Tibial nerve (tissue), 4 donors: ENCODE measurements at regions not wholly inside any gene's neighbourhood (a gene's known extent, or its start where the extent isn't known, plus 50 kb on each side); places are given as distances from the start of the nearest gene placed in this dataset.

Experiments
- DNase-seq, 2 donors: peaks; one replicate each; pipeline ENCODE4 v3.0.0-alpha.2; 2019; ENCODE audit warnings: low spot score in 2 of 2
- H3K27ac ChIP-seq, 4 donors: fragments of 200-600 bp; sonication (generic) in 3 of 4; one replicate each; pipeline ENCODE4 v1.5.1; 2017 to 2019; ENCODE audit warnings: mild to moderate bottlenecking in 1 of 4
- H3K27me3 ChIP-seq, 2 donors: fragments of 200-600 bp; sonication (generic) in 1 of 2; one replicate each; pipeline versions ENCODE4 v1.5.1 to v1.6.0; 2017 to 2019
- H3K36me3 ChIP-seq, 3 donors: fragments of 200-600 bp; sonication (generic); one replicate each; pipeline ENCODE4 v1.5.1; 2018 to 2019
- H3K4me1 ChIP-seq, 4 donors: fragments of 200-600 bp; sonication (generic) in 3 of 4; one replicate each; pipeline ENCODE4 v1.5.1; 2017 to 2019
- H3K4me3 ChIP-seq, 4 donors: fragments of 200-600 bp; sonication (generic) in 3 of 4; one replicate each; pipeline ENCODE4 v1.5.1; 2017 to 2019; ENCODE audit warnings: mild to moderate bottlenecking in 1 of 4, moderate library complexity in 1 of 4
- H3K9me3 ChIP-seq, 4 donors: fragments of 200-600 bp; sonication (generic) in 3 of 4; one replicate each; pipeline ENCODE4 v1.5.1; 2017 to 2019
- CTCF ChIP-seq, 5 experiments: fragments of 200-600 bp in 3 of 5; fragments of 450-650 bp in 2 of 5; sonication (generic) in 3 of 5; IDR thresholded peaks; one replicate each; pipeline ENCODE4 v1.5.1; 2016 to 2019; ENCODE audit warnings: antibody characterized with exemption in 5 of 5, mild to moderate bottlenecking in 3 of 5, moderate library complexity in 2 of 5
- EP300 ChIP-seq, 2 donors: sonication (generic); formaldehyde crosslinking; IDR thresholded peaks; one replicate each; pipeline ENCODE4 v1.6.1; 2017; ENCODE audit warnings: antibody characterized with exemption in 2 of 2, mild to moderate bottlenecking in 1 of 2
- POLR2A ChIP-seq, 2 donors: fragments of 450-650 bp; IDR thresholded peaks; one replicate each; pipeline ENCODE4 v1.6.1; 2017; ENCODE audit warnings: antibody characterized with exemption in 2 of 2, mild to moderate bottlenecking in 2 of 2, moderate library complexity in 2 of 2
- whole genome bisulfite sequencing, 2 donors: methylation state at CpG; one replicate each; pipeline ENCODE4 v1.1.5; 2018; 5-methylcytosine and 5-hydroxymethylcytosine counted together

GRCh38 chr3:36312351-36312750 is 68.0 kb upstream of the STAC start:
- H3K4me3 ChIP-seq = no peak overlapping the region
- no peaks in the 10 kb centered on the region for H3K4me1 ChIP-seq
- no peak for DNase-seq
- no peak overlapping the region for H3K27ac ChIP-seq
- peaks cover 0 to 13% (median 4%) of the 10 kb centered on the region in 4 donors for H3K9me3 ChIP-seq
- H3K27me3 ChIP-seq = no peaks in the 10 kb centered on the region
- TF ChIP-seq CTCF (IDR thresholded peaks at IDR 0.05) = no peak
- TF ChIP-seq POLR2A (IDR thresholded peaks at IDR 0.05) = no peak
- no peaks in the 10 kb centered on the region for H3K36me3 ChIP-seq

GRCh38 chr3:36317915-36318314 is 62.4 kb upstream of the STAC start:
- DNase-seq = no peak
- WGBS, 2 donors = 53 to 63% methylated on average over 3 of the region's 3 CpGs
- no peaks in the 10 kb centered on the region for H3K36me3 ChIP-seq
- TF ChIP-seq EP300 (IDR thresholded peaks at IDR 0.05) (no peak), POLR2A (IDR thresholded peaks at IDR 0.05) (no peak), CTCF (IDR thresholded peaks at IDR 0.05) (no peak)
- no peak overlapping the region for H3K4me3 ChIP-seq
- no peak overlapping the region for H3K27ac ChIP-seq
- H3K9me3 ChIP-seq = peaks cover 0 to 13% (median 4%) of the 10 kb centered on the region in 4 donors
- no peaks in the 10 kb centered on the region for H3K27me3 ChIP-seq
- no peaks in the 10 kb centered on the region for H3K4me1 ChIP-seq

GRCh38 chr3:36318621-36319200 is 61.6 kb upstream of the STAC start:
- no peak for DNase-seq
- Histone ChIP-seq H3K4me3 (no peak overlapping the region), H3K27ac (no peak overlapping the region), H3K27me3 (no peaks in the 10 kb centered on the region), H3K9me3 (peaks cover 0 to 13% (median 4%) of the 10 kb centered on the region in 4 donors), H3K36me3 (no peaks in the 10 kb centered on the region), H3K4me1 (no peaks in the 10 kb centered on the region)
- 55 to 65% methylated on average over 3 of the region's 3 CpGs for WGBS, 2 donors
- no peak for TF ChIP-seq EP300 (IDR thresholded peaks at IDR 0.05)
- TF ChIP-seq POLR2A (IDR thresholded peaks at IDR 0.05) = no peak
- no peak for TF ChIP-seq CTCF (IDR thresholded peaks at IDR 0.05)

GRCh38 chr3:36319680-36320079 is 60.6 kb upstream of the STAC start:
- DNase-seq = no peak
- Histone ChIP-seq H3K4me1 (no peaks in the 10 kb centered on the region), H3K36me3 (no peaks in the 10 kb centered on the region), H3K9me3 (peaks cover 0 to 13% (median 4%) of the 10 kb centered on the region in 4 donors), H3K4me3 (no peak overlapping the region), H3K27me3 (no peaks in the 10 kb centered on the region), H3K27ac (no peak overlapping the region)
- TF ChIP-seq CTCF (IDR thresholded peaks at IDR 0.05) (no peak), EP300 (IDR thresholded peaks at IDR 0.05) (no peak), POLR2A (IDR thresholded peaks at IDR 0.05) (no peak)
- WGBS, 2 donors = 50 to 56% methylated on average over 1 of the region's 1 CpG
